ENCODE measurements at regions not wholly inside any gene's neighbourhood (a gene's known extent, or its start where the extent isn't known, plus 50 kb on each side); places are given as distances from the start of the nearest gene placed in this dataset.
"Not testable (repeated sequence)": the region's sequence is repeated elsewhere in the genome, so short reads cannot be mapped to it uniquely, and the experiment has no call there.

DNA sequence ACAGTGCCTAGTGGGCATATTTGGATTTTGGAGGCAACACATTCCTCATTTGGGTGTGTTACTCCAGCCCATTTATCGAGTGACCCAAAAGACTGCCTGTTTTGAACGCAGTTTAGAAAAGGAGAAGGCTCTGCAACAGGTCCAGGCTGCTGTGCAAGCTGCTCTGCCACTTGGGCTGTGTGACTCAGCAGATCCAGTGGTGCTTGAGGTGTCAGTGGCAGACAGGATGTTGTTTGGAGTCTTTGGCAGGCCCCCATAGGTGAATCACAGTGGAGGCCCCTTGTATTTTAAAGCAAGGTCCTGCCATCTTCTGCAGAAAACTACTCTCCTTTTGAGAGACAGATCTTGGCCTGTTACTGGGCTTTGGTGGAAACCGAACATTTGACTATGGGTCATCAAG, 104.0 kb downstream of the DNAJB9 start:
- TF ChIP-seq, protein P1, sequence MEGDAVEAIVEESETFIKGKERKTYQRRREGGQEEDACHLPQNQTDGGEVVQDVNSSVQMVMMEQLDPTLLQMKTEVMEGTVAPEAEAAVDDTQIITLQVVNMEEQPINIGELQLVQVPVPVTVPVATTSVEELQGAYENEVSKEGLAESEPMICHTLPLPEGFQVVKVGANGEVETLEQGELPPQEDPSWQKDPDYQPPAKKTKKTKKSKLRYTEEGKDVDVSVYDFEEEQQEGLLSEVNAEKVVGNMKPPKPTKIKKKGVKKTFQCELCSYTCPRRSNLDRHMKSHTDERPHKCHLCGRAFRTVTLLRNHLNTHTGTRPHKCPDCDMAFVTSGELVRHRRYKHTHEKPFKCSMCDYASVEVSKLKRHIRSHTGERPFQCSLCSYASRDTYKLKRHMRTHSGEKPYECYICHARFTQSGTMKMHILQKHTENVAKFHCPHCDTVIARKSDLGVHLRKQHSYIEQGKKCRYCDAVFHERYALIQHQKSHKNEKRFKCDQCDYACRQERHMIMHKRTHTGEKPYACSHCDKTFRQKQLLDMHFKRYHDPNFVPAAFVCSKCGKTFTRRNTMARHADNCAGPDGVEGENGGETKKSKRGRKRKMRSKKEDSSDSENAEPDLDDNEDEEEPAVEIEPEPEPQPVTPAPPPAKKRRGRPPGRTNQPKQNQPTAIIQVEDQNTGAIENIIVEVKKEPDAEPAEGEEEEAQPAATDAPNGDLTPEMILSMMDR (conservative IDR thresholded peaks at IDR 0.05 in 1 of 2, IDR thresholded peaks at IDR 0.05 in 1 of 2; ENCODE audit: low read depth in 1 of 2, low read length in 2 of 2): not testable (repeated sequence)
- TF ChIP-seq EZH2 (IDR thresholded peaks at IDR 0.05; ENCODE audit: low read length, missing control alignments): not testable (repeated sequence)

All from fibroblast of lung (primary cell).